Psoas muscle (tissue), 7 donors: ENCODE measurements at regions not wholly inside any gene's neighbourhood (a gene's known extent, or its start where the extent isn't known, plus 50 kb on each side); places are given as distances from the start of the nearest gene placed in this dataset.

Experiments used
- ATAC-seq, 4 donors: fragments of 200-7000 bp; cut with Tn5 transposase; one replicate each; pipeline ENCODE4 v1.9.1; 2020; ENCODE audit warnings: moderate library complexity in 3 of 4, mild to moderate bottlenecking in 2 of 4
- DNase-seq, 2 donors: peaks; one replicate each; pipeline ENCODE4 v3.0.0-alpha.2; 2020
- H3K27ac ChIP-seq: fragments of 200-600 bp; one replicate; pipeline ENCODE4 v1.8.0; 2022
- H3K27me3 ChIP-seq, 3 donors: fragments of 200-600 bp in 1 of 3; one replicate each; pipeline versions ENCODE4 v1.6.1 to v1.8.0; 2013 to 2022; ENCODE audit warnings: low read length in 2 of 3, mild to moderate bottlenecking in 2 of 3, moderate library complexity in 1 of 3; ENCODE audit not compliant: insufficient read depth in 3 of 3
- H3K36me3 ChIP-seq, 2 donors: fragments of 200-600 bp in 1 of 2; one replicate each; pipeline versions ENCODE4 v1.6.1 to v1.8.0; 2013 to 2022; ENCODE audit warnings: low read depth in 1 of 2, mild to moderate bottlenecking in 1 of 2, moderate library complexity in 1 of 2; ENCODE audit not compliant: insufficient read depth in 1 of 2
- H3K4me1 ChIP-seq: fragments of 200-600 bp; one replicate; pipeline ENCODE4 v1.8.0; 2022
- H3K4me3 ChIP-seq: fragments of 200-600 bp; one replicate; pipeline ENCODE4 v1.8.0; 2022; ENCODE audit warnings: mild to moderate bottlenecking
- H3K9me3 ChIP-seq: fragments of 200-600 bp; one replicate; pipeline ENCODE4 v1.8.0; 2022
- CTCF ChIP-seq: fragments of 200-600 bp; IDR thresholded peaks from one replicate; pipeline ENCODE4 v1.8.0; 2022; ENCODE audit warnings: antibody characterized with exemption
- WGBS, 3 donors: extraction: QIAGEN DNeasy Blood & Tissue Kit; methylation state at CpG; one replicate each; pipeline versions ENCODE4 v1.1.6 to v1.1.7; 2013; 5-methylcytosine and 5-hydroxymethylcytosine counted together
- intact Hi-C, 2 donors: fragments of 100-400 bp; cut with DNase I; formaldehyde crosslinking; loops; one replicate each; pipeline versions ENCODE4 v1.11.0 to v1.14.2; 2022
- donor health status: healthy with polysubstance abuse.
- donor health status: DM: no; HTN: no; CAD: no; lungs with moderate emphysema.
- donor health status: Bipolar disorder and iron deficiency.
- donor health status: healthy.
- donor health status: DM: yes; HTN: yes; CAD: no.
- donor health status: DM: no; HTN: no; CAD: no.
- donor health status: DM: yes; HTN: yes; CAD: no.

- DNase-seq: no peak
- peaks cover 0 to 8% of the 10 kb centered on the region in 2 donors for H3K36me3 ChIP-seq
- H3K4me1 ChIP-seq: peaks cover 33% of the 10 kb centered on the region
- H3K9me3 ChIP-seq: no peaks in the 10 kb centered on the region
- no peaks in the 10 kb centered on the region for H3K27me3 ChIP-seq
- TF ChIP-seq CTCF: no peak
- intact Hi-C loops: no loop called here
- H3K4me3 ChIP-seq: peak overlapping the region; percentile 71
- 61 to 73% (median 64%) methylated on average over 3 of the region's 3 CpGs for WGBS, 3 donors
- ATAC-seq: no peak
- no peak overlapping the region for H3K27ac ChIP-seq
Measured at GRCh38 chr1:149845416-149845815, 54.0 kb upstream of the BOLA1 start.

GRCh38 chr1:149846042-149846441, 53.3 kb upstream of the BOLA1 start:
- no peak overlapping the region for H3K27ac ChIP-seq
- H3K36me3 ChIP-seq: peaks cover 0 to 8% of the 10 kb centered on the region in 2 donors
- ATAC-seq (no peak), DNase-seq (no peak)
- H3K9me3 ChIP-seq: no peaks in the 10 kb centered on the region
- H3K4me1 ChIP-seq: peaks cover 33% of the 10 kb centered on the region
- no peak for TF ChIP-seq CTCF
- WGBS, 3 donors: 94 to 96% (median 96%) methylated on average over 3 of the region's 3 CpGs
- intact Hi-C loops: no loop called here
- no peaks in the 10 kb centered on the region for H3K27me3 ChIP-seq
- no peak overlapping the region for H3K4me3 ChIP-seq

GRCh38 chr1:149846593-149847466, 52.5 kb upstream of the BOLA1 start:
- WGBS, 3 donors: 76 to 81% (median 79%) methylated on average over 3 of the region's 3 CpGs
- no peak for ATAC-seq

GRCh38 chr1:149848340-149849110, 50.8 kb upstream of the BOLA1 start:
- no peak for TF ChIP-seq CTCF
- intact Hi-C loops: no loop called here
- no peaks in the 10 kb centered on the region for H3K9me3 ChIP-seq
- H3K4me1 ChIP-seq: peaks cover 31% of the 10 kb centered on the region
- no peak overlapping the region for H3K4me3 ChIP-seq
- ATAC-seq (no peak), DNase-seq (no peak)
- no peak overlapping the region for H3K27ac ChIP-seq
- H3K27me3 ChIP-seq: no peaks in the 10 kb centered on the region
- peaks cover 0 to 8% of the 10 kb centered on the region in 2 donors for H3K36me3 ChIP-seq
- WGBS, 3 donors: 24 to 34% (median 26%) methylated on average over 3 of the region's 3 CpGs

More at GRCh38 chr1:149846593-149847466, 52.5 kb upstream of the BOLA1 start:
- Histone ChIP-seq H3K4me1 (peaks cover 33% of the 10 kb centered on the region), H3K4me3 (no peak overlapping the region), H3K36me3 (peaks cover 0 to 8% of the 10 kb centered on the region in 2 donors), H3K27ac (no peak overlapping the region), H3K27me3 (no peaks in the 10 kb centered on the region), H3K9me3 (no peaks in the 10 kb centered on the region)
- intact Hi-C loops: no loop called here
- DNase-seq: no peak
- no peak for TF ChIP-seq CTCF
